SKM-1 treated with dmso at 0.1 percent for 144 hours (cell line): ENCODE measurements at regions not wholly inside any gene's neighbourhood (a gene's known extent, or its start where the extent isn't known, plus 50 kb on each side); places are given as distances from the start of the nearest gene placed in this dataset.
A peak's percentile ranks its signal among the peaks of the same experiment; 100 is the strongest.

Source experiments
- DNase-seq: peaks from one replicate; lab custom pipeline; 2025; ENCODE audit not compliant: unreplicated experiment; lab: John Stamatoyannopoulos, UW

- DNase-seq, result no peak
Measured at GRCh38 chr7:35536396-35536826, 158.5 kb downstream of the HERPUD2 start.

- DNase-seq, result peak; percentile 82
Measured at GRCh38 chr7:35533902-35534301, 161.0 kb downstream of the HERPUD2 start.

DNA sequence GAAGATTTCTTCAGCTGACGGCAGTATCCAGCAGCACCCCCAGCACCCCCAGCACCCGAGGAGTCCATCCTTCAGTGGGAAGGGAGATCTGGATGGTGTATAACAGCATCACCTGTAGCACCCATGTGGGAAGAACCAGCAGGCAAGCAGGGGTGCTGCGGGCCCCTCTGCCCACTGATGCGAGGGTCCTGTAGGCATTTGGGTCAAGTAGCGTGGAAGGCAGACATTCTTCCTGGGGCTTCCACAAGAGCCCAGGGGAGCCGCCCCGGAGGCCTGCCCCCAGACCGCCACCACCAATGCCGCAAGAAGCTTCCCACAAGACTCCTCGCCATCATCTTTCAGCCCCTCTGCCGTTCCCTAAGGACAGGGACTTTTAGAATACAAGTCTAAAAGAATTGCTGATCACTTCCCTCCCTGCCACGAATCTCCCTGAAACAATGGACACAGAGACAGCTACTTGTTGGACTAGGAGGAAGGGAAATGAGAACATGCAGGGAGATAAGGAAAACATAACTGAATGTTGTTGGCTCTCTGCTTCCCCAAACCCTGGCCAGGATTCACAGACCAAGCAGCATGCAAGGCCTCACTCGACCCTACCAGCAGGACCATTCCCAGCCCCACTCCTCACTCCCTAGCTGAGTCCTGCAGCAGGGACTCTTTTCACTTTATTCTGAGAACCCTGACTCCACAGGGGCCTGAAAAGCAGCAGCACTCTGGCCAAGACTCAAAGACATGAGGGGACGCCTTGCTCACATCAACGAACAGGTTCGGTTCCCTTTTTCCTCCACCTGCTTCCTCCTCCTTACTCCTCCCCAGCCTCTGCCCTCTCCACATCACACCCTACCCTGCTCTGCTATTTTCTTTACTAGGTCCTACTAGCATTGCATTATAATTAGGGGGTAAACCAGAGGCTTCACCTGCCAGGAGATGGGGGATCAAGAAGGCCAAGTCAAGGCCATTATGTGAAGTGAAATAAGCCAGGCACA lies 164.5 kb downstream of the HERPUD2 start:
- no peak for DNase-seq

- DNase-seq, result no peak
Measured at GRCh38 chr7:35529713-35530112, 165.2 kb downstream of the HERPUD2 start.

GRCh38 chr7:35528381-35528977 lies 166.5 kb downstream of the HERPUD2 start:
- no peak for DNase-seq

GRCh38 chr7:35526645-35527044 lies 168.3 kb downstream of the HERPUD2 start:
- no peak for DNase-seq

DNA sequence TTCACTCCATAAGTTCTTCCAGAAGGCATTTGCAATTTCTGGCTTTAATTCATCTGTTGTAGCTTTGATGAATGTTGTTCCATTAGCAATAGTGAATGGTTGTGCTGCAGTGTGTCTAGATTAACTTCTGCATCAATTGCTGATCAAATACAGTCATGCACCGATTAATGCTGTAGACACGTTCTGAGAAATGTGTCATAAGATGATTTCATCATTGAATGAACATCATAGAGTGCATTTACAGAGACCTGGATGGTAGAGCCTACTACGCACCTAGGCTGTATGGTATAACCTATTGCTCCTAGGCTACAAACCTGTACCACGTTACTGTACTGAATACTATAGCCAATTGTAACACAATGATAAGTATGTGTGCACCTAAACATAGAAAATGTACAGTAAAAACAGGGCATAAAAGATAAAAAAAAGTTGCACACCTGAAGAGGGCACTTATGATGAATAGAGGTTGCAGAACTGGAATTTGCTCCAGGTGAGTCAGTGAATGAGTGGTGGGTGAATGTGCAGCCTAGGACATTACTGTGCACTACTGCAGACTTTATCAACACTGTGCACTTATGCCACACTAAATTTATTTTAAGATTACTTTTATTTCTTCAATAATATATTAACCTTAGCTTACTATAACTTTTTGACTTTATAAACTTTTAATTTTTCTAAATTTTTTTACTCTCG lies 170.7 kb downstream of the HERPUD2 start:
- DNase-seq, result no peak

DNA sequence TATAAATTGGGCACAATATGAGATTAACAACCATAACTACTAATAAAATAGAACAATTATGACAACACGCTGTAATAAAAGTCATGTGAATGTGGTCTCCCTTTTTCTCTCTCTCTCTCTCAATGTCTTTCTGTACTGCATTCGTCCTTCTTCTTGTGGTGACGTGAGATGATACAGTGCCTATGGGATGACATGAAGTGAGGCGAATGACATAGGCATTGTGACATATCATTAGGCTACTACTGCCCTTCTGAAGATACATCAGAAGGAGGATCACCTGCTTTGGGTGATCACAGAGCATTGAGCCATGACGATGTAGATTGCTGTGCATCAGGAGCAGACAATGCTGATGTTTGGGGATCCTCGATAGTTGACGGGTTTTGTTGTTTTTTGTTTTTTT lies 171.6 kb downstream of the HERPUD2 start:
- no peak for DNase-seq

DNA sequence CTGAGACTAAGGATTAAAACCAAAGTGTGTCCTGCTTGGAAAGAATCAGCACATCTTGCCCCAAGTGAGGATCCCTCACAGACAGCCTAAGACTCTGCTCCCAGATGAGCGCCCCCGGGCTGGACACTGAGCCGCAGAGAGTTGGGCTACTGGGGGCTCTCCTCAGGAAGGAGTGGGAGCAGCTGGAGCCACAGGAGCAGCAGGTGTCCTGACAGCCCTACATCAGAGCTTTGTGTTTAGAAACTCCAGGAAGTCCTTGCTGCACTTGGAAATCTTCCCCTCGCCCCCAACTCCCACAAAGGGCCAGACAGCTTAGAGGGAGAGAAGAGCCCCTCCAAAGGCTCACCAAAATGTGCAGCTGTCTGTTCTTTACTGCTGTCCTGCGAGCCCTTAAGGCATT lies 172.2 kb downstream of the HERPUD2 start:
- DNase-seq, result no peak

DNA sequence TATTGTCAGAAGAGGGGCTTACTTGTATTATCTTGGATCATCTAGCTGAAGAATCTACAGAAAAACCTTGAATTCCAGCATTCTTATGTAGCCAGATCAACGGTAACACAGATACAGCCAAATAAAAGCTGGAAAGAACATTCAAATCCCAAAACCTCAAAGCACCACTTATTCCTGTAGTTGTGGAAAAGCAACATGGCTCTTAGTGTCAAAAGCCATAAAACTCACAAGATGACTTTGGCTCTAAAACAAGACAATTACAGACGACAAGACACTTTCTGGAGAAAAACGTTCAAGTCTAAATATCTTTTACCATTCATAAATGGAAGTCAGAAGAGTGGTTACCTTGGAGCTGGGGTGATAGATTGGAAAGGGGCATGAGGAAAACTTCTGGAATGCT lies 173.0 kb downstream of the HERPUD2 start:
- DNase-seq, result no peak

DNA sequence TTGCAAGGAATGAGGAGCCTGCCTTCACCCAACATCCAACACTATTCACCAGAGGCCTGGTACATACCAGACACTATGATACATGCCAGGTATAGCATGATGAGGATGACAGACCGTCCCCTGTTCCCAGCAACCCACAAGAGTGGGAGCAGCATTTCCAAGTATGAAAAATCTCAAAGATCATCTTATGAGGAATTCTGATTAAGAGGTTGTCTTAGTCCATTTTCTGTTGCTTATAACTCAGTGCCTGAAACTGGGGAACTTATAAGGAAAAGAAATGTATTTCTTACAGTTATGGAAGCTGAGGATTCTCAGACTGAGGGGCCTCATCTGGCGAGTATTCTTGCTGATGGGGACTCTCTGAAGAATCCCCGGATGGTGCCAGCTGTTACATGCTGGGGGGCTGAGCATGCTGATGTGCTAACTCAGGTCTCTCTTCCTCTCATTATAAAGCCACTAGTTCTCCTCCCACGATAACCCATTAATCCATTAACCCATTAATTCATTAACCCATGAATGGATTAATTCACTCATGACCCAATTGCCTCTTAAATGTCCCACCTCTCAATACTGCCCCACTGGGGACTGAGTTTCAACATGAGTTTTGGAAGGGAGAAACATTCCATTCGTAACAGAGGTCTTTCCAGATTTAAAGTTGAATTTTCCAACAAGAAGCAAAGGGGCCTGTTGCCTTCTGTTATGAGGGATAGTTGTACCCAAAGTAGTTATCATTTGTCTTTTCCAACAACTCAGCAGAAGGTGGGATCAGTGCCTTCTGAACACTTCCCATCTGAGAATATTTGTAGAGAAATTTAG lies 173.9 kb downstream of the HERPUD2 start:
- no peak for DNase-seq

- peak; percentile 72 for DNase-seq
Measured at GRCh38 chr7:35519971-35520809, 174.7 kb downstream of the HERPUD2 start.

DNA sequence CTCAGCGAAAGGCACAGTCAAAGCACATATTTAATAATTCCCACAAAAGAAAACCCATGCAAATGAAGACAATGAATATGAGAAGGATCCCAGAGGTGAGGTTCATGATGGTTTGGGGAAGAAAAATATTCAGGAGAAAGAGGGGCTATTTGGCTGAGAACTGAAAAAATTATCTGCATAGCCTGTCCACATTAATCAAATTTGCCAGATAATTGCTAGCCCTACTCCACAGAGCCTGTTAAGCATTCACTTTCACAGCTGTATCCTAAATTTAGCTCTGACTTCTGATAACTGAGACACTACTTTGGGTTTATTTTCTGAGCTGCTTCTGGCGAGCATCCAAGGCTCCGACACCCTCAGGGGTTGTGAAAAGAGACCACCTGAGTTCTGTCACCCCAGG lies 176.2 kb downstream of the HERPUD2 start:
- no peak for DNase-seq

GRCh38 chr7:35516498-35516897 lies 178.4 kb downstream of the HERPUD2 start:
- no peak for DNase-seq

DNA sequence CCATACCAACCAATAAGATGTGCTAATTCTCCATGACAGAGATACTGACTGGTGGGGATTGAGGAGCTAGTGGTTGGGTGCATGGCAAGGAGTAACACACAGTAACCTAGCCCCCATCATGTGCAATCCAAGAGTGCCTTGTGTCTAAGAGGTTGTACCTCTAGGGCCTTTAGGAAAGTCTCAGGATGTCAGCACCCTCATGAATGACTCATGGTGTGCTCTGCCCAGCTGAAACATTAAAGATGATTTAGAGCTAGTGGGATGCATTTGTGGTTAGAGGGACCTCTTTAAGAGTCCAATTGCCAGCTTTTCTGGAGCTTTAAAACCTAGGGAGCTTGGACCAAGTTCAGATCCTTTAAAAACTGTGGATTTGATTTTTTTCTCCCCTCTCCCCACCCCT lies 181.1 kb downstream of the HERPUD2 start:
- DNase-seq, result no peak

- DNase-seq, result no peak
Measured at GRCh38 chr7:35513195-35513594, 181.7 kb downstream of the HERPUD2 start.

DNA sequence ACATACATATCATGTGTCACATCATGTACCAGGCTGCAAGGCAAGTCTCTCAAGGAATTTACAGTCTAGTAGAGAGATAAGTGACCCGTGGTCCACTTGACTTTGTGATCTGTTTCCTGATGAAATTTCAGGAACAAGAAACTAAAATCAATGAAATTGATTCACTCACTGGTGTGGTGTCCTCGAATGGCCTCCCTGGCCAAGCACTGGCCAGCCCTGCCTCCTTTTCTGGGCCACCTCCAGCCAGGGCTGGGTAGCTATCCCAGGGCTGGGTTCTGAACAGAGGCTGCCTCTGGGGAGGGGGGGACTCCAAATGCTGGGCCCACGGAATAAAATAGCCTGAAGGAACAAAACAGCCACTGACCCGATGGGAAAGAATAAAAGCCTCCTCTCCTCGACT lies 182.2 kb downstream of the HERPUD2 start:
- DNase-seq, result no peak

- no peak for DNase-seq
Measured at GRCh38 chr7:35508623-35509400, 186.1 kb downstream of the HERPUD2 start.

- no peak for DNase-seq
Measured at GRCh38 chr7:35505066-35505465, 189.9 kb downstream of the HERPUD2 start.
